ENCODE measurements at regions not wholly inside any gene's neighbourhood (a gene's known extent, or its start where the extent isn't known, plus 50 kb on each side); places are given as distances from the start of the nearest gene placed in this dataset.

DNA sequence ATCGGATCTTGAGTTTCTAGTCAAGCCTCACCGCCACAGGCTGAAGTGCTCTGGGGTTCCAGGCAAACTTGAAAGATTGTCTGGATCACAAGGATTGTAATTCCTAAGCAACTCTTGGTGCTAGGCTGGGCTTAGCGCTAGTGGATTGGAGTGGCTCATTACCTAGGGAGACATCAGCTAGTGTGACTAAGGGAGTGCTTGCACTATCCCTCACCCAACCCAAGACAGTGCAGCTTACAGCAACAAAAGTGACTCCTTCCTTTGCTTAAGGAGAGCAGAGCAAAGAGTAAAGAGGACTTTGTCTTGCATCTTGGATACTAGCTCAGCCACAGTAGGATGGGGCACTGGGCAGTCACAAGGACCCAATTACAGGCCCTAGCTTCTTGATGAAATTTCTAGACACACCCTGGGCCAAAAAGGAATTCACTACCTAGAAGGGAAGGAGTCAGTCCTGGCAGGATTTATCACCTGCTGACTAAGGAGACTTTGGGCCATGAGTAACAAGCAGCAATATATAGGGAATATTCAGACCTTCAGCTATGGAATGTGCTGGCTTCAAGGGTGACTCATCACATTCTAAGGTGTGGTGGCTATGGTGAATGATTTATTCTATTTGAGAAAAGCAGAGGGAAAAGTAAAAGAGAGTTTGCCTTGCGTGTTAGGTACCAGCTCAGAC lies 1212.4 kb downstream of the PCDH18 start:
- intact Hi-C loops (cut with micrococcal nuclease) = no loop called here
- ATAC-seq = no peak
- DNase-seq = no peak

DNA sequence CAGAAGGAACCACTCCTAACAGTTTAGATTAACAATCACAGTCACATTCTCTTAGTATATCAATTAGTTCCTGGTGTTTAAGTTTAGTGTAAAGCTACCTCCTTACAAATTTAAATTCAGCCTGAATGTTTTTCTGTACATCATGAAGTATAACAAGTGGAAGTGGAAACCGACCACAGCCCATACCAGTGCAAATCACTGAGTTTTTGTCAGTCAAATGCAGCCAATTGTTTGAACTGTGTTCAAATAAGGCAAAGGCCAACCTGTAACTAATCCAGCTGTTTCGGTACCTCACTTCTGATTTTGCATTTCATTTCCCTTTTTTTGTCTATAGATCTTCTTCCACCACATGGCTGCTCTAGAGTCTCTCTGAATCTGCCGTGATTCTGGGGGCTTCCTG lies 1215.3 kb downstream of the PCDH18 start:
- intact Hi-C loops (cut with micrococcal nuclease) = no loop called here

DNA sequence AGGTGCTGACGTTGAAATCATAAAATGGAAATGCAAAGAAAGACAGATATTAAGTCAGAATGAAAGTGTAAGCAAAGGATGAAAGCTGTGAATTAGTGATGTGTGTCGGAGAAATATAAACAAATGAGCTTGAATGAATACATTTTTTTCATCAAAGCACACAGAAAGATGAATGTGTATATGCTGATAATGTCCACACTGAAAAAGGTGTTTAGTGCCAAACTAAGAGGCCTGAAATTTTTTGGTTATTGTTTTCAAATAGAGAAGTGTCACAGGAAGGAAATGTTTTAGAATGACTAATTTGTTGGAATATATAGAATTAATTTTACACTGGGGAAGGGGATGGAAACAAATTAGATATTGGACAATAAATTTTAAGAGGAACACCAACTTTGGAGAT lies 1217.6 kb downstream of the PCDH18 start:
- DNase-seq (no peak), ATAC-seq (no peak)
- intact Hi-C loops (cut with micrococcal nuclease) = no loop called here

More for the DNA sequence above, 1215.3 kb downstream of the PCDH18 start:
- no peak for DNase-seq
- ATAC-seq = no peak

DNA sequence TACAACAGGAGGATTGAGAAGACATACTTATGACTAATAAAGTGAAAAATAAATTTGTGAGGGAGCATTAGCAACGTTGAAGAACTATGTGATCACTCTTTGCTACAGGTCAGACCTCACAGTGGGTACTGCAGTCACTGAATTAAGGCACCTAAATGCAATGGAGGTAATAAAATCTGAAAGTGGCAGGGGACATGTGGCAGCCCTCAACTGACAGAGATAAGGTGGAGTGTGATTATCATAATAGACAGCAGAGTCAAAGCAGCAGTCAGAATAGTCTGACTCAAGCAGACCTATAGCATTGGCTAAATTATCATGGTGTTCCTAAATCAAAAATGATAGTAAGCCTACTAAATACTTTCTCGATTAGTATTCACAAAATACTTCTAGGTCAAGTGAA lies 1220.5 kb downstream of the PCDH18 start:
- DNase-seq (no peak), ATAC-seq (no peak)
- intact Hi-C loops (cut with micrococcal nuclease) = no loop called here

DNA sequence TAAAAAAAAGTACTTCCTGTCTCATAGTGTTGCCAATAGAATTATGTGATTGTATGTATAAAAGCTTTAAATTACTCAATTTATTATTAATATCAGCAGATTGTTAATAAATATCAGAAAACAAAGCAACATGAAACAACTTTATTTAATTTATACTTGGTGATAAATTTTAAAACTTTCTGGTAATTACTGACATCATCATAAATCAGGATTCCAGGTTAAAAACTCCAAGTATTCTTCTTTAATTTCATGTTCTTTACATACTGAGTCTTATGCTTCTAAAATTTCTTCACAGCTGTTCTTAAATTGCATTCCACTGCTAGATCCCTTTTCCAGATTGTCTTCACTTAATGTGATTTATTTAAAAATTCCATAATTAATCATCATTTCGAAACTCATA lies 1224.5 kb downstream of the PCDH18 start:
- intact Hi-C loops (cut with micrococcal nuclease) = no loop called here
- DNase-seq (no peak), ATAC-seq (no peak)

DNA sequence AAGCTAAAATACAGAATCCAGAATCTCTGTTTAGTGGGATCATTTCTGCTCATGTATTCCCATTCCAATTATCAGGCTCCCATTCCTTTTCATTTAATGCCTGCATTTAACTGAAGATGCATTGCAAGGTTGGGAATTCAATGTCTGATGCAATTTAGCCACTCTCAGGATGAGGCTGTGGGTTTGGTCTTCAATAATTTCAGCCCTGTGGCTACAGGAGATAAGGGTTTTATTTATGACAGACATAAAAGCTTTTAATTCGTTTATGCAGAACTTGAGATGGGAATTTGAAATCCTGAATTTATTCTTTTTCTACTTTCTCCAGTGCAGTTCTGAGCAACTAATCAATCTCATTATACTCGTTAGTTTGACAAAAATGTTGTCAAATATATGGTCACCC lies 1225.9 kb downstream of the PCDH18 start:
- DNase-seq (no peak), ATAC-seq (no peak)
- intact Hi-C loops (cut with micrococcal nuclease) = no loop called here

DNA sequence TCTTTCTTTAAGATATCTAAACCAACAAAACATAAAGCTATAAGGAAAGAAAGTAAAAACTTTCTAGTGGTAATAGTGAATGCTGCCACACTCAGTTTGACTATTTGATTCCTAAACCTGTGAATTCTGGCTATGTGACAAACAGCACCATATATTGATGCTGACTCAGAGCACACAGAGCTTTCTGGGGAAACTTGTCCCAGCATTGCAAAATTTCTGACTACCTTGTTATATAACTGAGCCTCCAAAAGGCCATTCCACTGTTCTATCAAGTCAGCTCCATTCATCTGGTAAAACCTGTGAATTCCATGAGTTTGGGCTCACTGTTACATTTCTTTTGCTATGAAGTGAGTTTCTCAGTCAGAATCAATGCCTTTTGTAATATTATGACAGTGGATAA lies 1229.7 kb downstream of the PCDH18 start:
- ATAC-seq = no peak
- intact Hi-C loops (cut with micrococcal nuclease) = no loop called here
- DNase-seq = no peak

DNA sequence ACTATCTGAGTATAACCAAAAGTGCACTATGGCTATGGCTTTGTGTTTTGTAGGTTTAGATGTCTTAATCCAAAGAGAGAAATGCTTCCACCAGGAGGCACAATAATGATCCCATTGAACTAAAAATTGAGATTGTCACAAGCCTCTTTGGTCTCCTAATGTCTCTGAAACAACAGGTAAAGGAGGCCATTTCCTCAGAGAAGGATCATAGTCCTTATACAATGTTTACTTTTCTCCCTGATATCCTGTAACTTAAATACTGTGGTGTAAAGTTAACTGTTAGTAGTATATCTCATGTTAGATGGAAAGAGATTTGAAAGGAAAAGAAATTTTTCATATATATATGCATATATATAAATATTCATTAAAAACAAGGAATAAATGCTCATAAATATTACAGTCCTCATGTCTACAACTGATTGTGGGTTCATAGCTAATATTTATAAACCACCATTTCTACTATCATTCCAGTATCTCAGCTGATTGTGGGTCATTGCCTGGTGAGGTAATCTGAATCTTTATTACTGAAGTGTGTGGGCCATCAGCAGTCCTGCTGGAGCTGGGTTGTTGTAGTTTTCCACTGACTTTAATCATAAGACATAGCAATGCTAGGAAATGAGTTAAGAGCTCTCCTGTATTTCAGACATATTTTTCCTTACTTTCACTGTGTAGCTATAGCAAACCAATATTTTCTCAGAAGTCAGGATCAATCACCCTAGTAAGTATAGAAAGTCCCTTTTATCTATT lies 1230.4 kb downstream of the PCDH18 start:
- DNase-seq (no peak), ATAC-seq (no peak)
- intact Hi-C loops (cut with micrococcal nuclease) = no loop called here

DNA sequence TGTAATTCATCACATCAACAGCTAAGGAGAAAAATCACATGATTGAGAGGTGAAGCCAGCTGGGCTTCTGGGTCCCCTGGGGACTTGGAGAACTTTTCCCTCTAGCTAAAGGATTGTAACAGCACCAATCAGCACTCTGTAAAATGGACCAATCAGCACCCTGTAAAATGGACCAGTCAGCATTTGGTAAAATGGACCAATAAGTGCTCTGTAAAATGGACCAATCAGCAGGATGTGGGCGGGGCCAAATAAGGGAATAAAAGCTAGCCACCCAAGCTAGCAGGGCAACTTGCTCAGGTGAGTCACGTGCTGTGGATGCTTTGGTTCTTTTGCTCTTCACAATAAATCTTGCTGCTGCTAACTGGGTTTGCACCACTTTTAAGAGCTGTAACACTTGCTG lies 1248.3 kb downstream of the PCDH18 start:
- no peak for DNase-seq
- no peak for ATAC-seq
- intact Hi-C loops (cut with micrococcal nuclease) = no loop called here

DNA sequence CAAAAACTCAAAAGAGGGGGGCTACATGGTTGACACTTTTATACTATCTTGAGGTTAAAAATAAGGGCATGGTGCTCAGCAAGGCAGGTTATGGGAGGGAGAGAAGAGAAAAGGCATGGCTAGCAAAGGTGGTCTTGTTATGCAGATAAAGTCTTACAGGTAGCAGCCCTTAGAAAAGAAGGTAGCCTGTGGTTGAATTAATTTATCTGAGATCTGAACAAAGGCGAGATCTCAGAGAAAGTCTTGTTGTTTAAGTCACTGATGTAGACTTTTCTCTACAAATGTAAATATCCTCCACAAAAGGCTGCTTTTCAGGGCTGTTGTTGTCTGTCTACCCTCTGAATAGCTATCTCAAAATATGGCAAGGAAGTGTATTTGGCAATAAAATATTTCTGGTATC lies 1250.4 kb downstream of the PCDH18 start:
- ATAC-seq (no peak), DNase-seq (no peak)
- intact Hi-C loops (cut with micrococcal nuclease) = no loop called here

DNA sequence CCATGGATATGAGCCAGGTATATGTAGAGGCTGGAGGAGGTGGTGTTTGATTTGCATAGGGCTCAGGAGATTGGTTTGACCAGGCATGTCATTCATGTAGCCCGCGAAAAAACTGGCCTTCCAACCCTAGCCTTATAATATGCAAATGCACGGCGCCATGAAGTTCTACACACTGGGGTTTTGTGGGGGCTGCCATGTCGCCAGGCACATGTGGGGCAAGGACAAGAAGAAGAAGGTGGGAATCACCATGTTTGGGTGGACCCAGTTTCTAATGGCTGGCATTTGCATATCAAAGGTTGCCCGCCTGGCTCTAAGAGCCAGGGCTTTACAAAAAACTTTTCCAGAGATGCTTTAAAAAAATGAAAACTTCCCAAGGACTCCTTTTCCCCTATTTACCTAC lies 1251.0 kb downstream of the PCDH18 start:
- intact Hi-C loops (cut with micrococcal nuclease) = no loop called here
- no peak for DNase-seq
- ATAC-seq = no peak

DNA sequence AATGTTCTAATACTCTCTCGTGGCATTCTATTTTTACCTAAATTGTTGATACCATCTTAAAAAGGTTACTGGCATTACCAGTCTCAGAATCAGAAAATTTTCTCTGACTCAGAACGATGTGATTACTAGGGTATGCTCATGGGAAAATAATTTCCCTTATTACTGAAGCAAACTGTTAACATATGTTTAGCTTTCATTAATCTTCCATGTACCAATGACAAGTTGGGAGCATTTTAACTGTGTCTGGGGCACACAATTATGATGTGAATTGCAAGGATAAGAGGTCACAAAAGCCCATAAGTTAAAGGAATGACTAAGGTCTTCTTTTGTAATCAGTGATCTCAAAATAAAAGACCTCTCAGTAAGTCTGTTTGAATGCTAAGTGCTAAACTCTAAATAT lies 1254.6 kb downstream of the PCDH18 start:
- ATAC-seq = no peak
- intact Hi-C loops (cut with micrococcal nuclease) = no loop called here
- no peak for DNase-seq

DNA sequence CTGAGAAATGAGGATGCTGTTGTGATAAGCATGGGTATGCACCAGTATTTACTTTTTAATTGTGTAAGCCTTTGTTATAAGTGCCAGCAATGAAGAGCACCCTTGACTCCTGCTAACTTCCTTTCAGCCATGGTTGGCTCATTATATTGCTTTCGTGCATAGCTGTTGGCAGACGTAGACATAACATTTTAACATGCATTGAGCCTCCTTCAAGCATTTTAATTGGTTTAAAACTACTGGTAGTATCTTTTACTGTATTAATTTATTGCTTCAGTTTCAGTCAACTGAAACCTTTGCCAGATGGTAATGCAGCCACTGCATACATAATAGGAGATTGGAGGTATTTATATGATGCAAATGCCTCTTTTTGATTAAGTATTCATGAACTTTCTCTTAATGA lies 1285.4 kb downstream of the PCDH18 start:
- ATAC-seq = no peak
- DNase-seq = no peak
- intact Hi-C loops (cut with micrococcal nuclease) = no loop called here

DNA sequence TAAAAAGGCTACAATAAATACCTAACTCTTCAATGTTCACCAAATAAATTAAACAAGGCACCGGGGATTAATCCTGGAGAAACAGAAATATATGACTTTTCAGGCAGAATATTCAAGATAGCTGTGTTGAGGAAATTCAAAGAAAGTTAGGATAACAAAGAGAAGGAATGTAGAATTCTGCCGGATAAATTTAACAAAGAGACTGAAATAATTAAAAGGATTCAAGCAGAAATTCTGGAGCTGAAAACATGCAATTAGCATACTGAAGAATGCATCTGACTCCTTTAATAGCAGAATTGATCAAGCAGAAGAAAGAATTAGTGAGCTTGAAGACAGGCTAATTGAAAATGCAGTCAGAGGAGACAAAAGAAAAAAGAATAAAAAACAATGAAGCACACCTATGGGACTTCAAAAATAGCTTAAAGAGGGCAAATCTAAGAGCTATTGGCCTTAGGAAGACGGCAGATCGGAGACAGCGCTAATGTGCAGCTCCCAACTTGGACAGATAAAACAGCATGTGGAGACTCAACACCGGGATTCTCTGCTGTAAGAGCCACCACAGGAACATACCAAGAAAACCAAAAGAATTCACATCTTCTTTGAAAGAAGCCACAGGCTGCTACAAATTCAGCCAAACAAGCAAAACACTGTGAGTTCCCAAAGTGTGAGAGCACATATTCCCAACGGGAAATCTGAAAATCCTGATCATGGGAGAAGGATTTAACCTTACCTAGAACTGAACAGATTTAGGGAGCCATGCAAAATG lies 1290.9 kb downstream of the PCDH18 start:
- intact Hi-C loops (cut with micrococcal nuclease) = no loop called here
- ATAC-seq (no peak), DNase-seq (no peak)

DNA sequence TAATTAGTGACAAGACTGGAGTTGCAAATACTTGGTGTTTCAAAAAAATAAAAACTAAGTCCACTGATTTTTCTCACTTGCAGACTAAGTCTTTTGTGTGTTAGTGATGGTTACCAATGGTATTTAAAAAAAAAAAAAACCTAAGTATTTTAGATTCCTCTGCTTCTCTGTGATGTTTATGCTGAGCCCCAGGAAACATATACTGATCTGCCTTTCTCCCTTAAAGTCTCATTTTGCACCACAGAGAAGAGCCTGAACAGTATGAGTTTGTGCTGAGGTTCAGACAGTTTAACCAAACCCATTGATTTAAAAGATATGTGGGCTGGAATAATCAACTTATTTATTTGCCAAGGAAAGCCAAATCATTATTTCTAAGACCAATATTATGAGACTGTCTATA lies 1305.0 kb downstream of the PCDH18 start:
- no peak for ATAC-seq
- no peak for DNase-seq
- intact Hi-C loops (cut with micrococcal nuclease) = no loop called here

DNA sequence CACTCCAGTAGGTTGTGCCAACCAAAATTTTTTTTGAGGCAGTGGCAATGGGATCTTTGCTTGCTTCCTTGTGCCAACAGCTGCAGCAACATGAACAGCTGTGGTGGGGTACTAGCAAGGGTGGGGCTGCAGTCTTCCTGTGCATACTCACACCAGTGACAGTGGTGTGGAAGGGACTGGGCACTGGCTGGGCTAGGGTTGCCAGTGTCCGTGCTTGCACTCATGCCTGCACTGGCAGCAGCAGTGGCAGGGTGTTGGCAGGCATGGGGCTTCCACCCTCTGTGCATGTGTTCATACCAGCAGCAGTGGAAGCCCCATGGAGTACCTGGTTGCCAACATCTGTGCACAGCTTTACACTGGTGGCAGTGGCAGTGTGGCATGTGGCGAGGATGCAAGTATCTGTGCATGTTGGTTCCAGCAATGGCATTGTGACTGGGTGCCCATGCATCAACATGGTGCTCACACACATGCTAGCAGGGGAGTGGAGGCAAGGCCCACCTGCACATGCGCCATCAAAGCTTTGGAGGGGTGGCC lies 1312.6 kb downstream of the PCDH18 start:
- ATAC-seq = no peak
- DNase-seq = no peak
- intact Hi-C loops (cut with micrococcal nuclease) = no loop called here

DNA sequence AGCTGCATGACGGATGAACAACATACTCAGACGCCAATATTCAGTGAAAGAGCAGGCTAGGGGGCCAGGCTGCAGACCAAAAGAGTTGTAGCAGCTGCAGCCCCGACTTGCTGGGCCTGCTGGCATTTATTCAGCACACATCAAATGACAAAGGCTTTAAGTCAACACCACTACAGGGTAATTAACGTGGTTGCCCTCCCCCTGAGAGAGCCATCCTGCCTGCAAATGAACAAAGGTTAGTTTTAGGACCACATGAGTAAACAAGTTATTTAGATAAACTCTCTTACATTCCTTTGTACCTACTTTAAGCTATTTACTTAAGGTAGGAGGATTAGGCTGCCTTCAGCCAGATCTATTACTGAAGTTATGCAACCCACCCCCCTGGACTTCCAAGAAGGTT lies 1329.1 kb downstream of the PCDH18 start:
- ATAC-seq (no peak), DNase-seq (no peak)
- intact Hi-C loops (cut with micrococcal nuclease) = no loop called here

DNA sequence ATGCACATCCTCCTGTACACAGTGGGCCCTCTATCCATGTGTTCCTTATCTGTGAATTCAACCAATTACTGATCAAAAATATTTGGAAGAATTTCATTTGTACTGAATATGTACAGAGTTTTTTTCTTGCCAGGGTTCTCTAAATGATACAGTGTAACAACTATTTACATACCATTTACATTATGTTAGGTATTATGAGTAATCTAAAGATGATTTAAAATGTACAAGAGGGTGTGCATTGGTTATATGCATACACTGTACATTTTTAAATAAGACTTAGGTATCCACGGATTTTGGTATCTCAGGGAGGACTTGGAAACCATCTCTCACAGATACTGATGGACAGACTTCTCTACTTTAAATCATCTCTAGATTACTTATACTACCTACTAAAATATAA lies 1333.9 kb downstream of the PCDH18 start:
- no peak for DNase-seq
- no peak for ATAC-seq
- intact Hi-C loops (cut with micrococcal nuclease) = no loop called here

DNA sequence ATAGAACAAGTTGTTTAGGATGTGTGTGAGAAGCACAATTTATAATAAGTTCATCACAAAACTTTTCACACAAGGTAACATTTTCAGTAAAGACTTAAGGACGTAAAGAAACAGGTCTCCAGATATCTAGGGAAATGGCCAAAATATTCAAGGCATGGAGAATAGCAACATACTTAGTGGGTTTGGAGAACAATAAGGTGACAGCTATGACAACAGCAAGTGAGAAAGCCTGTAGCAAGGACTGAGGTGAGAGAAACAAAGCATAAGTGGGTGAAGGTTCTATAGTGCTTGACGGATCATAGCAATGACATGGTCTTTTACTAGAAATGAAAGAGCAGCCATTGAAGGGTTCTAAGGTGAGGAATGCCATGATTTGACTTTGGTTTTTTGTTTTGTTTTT lies 1337.3 kb downstream of the PCDH18 start:
- intact Hi-C loops (cut with micrococcal nuclease) = no loop called here
- DNase-seq (no peak), ATAC-seq (no peak)

DNA sequence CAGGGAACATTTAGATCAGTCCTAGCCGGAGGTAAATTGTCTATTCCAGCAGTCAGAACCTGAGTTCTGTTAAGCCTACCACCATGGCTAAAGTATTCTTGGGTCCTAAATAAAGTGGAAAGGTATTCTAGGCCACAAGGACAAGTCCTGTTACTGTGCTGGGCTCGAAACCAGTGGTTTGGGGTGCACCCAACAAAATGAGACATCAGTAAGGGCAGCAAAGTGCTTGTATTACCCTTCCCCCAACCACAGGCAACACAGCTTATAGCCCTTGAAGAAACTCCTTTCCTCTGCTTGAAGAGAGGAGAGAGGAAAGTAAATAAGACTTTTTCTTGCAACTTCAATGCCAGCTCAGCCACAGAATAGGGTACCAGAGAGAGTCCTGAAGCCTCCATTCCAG lies 1345.6 kb downstream of the PCDH18 start:
- intact Hi-C loops (cut with micrococcal nuclease) = no loop called here
- ATAC-seq = no peak
- DNase-seq = no peak

Data from left ventricle myocardium superior (tissue), 1 donor.